ENCODE measurements at regions not wholly inside any gene's neighbourhood (a gene's known extent, or its start where the extent isn't known, plus 50 kb on each side); places are given as distances from the start of the nearest gene placed in this dataset.

DNA sequence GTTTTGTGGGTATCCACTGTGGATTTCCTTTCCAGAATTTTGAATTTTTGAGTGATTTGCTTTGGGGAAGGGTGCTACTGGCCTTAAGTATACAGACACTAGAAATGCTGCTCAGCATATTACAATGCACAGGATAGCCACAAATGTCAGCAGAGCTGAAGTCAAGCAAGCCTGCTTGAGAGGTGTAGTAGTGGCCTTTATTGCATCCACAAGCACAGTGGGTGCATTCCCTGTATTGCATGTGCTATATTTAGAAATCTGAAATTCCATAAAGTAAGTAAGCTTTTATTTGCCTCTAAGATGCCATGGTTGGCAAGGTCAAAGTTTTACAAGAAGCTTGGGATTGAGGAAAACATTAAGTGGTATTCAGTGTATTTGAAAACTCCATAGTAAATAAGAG is 79.5 kb upstream of the ZNF91 start:
- H3K36me3 ChIP-seq (ENCODE audit: control insufficient read depth in 2 of 2, extremely low read depth in 1 of 2, insufficient read depth in 2 of 2, low read length in 2 of 2): no peaks in the 10 kb centered on the region
- H2AFZ ChIP-seq (ENCODE audit: control insufficient read depth, low read length): no peak overlapping the region
- TF ChIP-seq, protein P1, sequence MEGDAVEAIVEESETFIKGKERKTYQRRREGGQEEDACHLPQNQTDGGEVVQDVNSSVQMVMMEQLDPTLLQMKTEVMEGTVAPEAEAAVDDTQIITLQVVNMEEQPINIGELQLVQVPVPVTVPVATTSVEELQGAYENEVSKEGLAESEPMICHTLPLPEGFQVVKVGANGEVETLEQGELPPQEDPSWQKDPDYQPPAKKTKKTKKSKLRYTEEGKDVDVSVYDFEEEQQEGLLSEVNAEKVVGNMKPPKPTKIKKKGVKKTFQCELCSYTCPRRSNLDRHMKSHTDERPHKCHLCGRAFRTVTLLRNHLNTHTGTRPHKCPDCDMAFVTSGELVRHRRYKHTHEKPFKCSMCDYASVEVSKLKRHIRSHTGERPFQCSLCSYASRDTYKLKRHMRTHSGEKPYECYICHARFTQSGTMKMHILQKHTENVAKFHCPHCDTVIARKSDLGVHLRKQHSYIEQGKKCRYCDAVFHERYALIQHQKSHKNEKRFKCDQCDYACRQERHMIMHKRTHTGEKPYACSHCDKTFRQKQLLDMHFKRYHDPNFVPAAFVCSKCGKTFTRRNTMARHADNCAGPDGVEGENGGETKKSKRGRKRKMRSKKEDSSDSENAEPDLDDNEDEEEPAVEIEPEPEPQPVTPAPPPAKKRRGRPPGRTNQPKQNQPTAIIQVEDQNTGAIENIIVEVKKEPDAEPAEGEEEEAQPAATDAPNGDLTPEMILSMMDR (optimal IDR thresholded peaks at IDR 0.05 in 1 of 3, IDR thresholded peaks at IDR 0.05 in 1 of 3, conservative IDR thresholded peaks at IDR 0.05 in 1 of 3; ENCODE audit: extremely low read depth in 1 of 3, insufficient read depth in 2 of 3, low read length in 3 of 3): no peak
- TF ChIP-seq EZH2 (IDR thresholded peaks at IDR 0.05; ENCODE audit: low read length): no peak
- no peaks in the 10 kb centered on the region for H3K9me3 ChIP-seq (ENCODE audit: control insufficient read depth, low read depth, low read length)
- peaks cover 14% of the 10 kb centered on the region for H3K27me3 ChIP-seq (ENCODE audit: control insufficient read depth, extremely low read depth, insufficient read depth, low read length)
- no peak overlapping the region for H3K27ac ChIP-seq (ENCODE audit: control insufficient read depth, insufficient read depth, low read length)
- H3K4me3 ChIP-seq (ENCODE audit: control insufficient read depth in 2 of 3, extremely low read depth in 1 of 3, insufficient read depth in 2 of 3, low read depth in 1 of 3, low read length in 3 of 3): no peak overlapping the region
- FAIRE-seq (no peak), DNase-seq (ENCODE audit: low read depth, low spot score) (no peak)
- no peaks in the 10 kb centered on the region for H3K9me1 ChIP-seq (ENCODE audit: control insufficient read depth, extremely low read depth, insufficient read depth, low read length)
- peaks cover 3% of the 10 kb centered on the region for H3K4me1 ChIP-seq (ENCODE audit: control insufficient read depth, extremely low read depth, insufficient read depth, low read length)
- H3K9ac ChIP-seq (ENCODE audit: control insufficient read depth, extremely low read depth, insufficient read depth, low read length): no peak overlapping the region
- no peak overlapping the region for H3K4me2 ChIP-seq (ENCODE audit: control insufficient read depth, extremely low read depth, insufficient read depth, low read depth, low read length)
- dilution Hi-C loops (cut with MboI; ENCODE audit: extremely low pct_ligation_motif_present, low sequenced_read_pairs): no loop called here
- no peaks in the 10 kb centered on the region for H3K79me2 ChIP-seq (ENCODE audit: control insufficient read depth, insufficient read depth, low read length)
- no peaks in the 10 kb centered on the region for H4K20me1 ChIP-seq (ENCODE audit: control insufficient read depth, extremely low read depth, insufficient read depth, low read length)

DNA sequence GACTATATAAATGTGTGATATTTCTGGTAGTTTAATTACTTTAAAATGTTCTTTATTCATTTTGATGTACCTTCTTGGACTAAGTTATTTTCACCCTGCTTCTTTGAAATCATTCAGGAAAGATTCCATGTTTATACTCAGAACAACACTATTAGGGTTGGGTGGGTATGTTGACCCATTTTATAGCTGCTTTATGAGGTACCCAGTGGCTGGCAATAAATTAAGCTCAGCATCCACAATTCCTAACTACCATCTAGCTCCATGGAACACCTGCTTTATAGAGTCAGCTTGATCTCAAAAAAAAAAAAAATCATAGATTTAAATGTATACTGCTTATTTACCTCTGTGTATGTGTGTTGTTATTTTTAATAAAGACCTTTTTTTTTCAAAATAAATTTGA is 78.9 kb upstream of the ZNF91 start:
- Histone ChIP-seq H3K9me1 (ENCODE audit: control insufficient read depth, extremely low read depth, insufficient read depth, low read length) (no peaks in the 10 kb centered on the region), H3K4me3 (ENCODE audit: control insufficient read depth in 2 of 3, extremely low read depth in 1 of 3, insufficient read depth in 2 of 3, low read depth in 1 of 3, low read length in 3 of 3) (no peak overlapping the region), H3K27me3 (ENCODE audit: control insufficient read depth, extremely low read depth, insufficient read depth, low read length) (peaks cover 14% of the 10 kb centered on the region), H3K79me2 (ENCODE audit: control insufficient read depth, insufficient read depth, low read length) (no peaks in the 10 kb centered on the region), H3K27ac (ENCODE audit: control insufficient read depth, insufficient read depth, low read length) (no peak overlapping the region), H3K4me1 (ENCODE audit: control insufficient read depth, extremely low read depth, insufficient read depth, low read length) (peaks cover 3% of the 10 kb centered on the region), H3K9me3 (ENCODE audit: control insufficient read depth, low read depth, low read length) (no peaks in the 10 kb centered on the region), H3K36me3 (ENCODE audit: control insufficient read depth in 2 of 2, extremely low read depth in 1 of 2, insufficient read depth in 2 of 2, low read length in 2 of 2) (no peaks in the 10 kb centered on the region), H4K20me1 (ENCODE audit: control insufficient read depth, extremely low read depth, insufficient read depth, low read length) (no peaks in the 10 kb centered on the region), H3K9ac (ENCODE audit: control insufficient read depth, extremely low read depth, insufficient read depth, low read length) (no peak overlapping the region), H2AFZ (ENCODE audit: control insufficient read depth, low read length) (no peak overlapping the region), H3K4me2 (ENCODE audit: control insufficient read depth, extremely low read depth, insufficient read depth, low read depth, low read length) (no peak overlapping the region)
- DNase-seq (ENCODE audit: low read depth, low spot score) (no peak), FAIRE-seq (no peak)
- TF ChIP-seq EZH2 (IDR thresholded peaks at IDR 0.05; ENCODE audit: low read length): no peak
- TF ChIP-seq, protein P1 (optimal IDR thresholded peaks at IDR 0.05 in 1 of 3, IDR thresholded peaks at IDR 0.05 in 1 of 3, conservative IDR thresholded peaks at IDR 0.05 in 1 of 3; ENCODE audit: extremely low read depth in 1 of 3, insufficient read depth in 2 of 3, low read length in 3 of 3): no peak
- dilution Hi-C loops (cut with MboI; ENCODE audit: extremely low pct_ligation_motif_present, low sequenced_read_pairs): no loop called here

All from keratinocyte (primary cell).